ENCODE measurements at regions not wholly inside any gene's neighbourhood (a gene's known extent, or its start where the extent isn't known, plus 50 kb on each side); places are given as distances from the start of the nearest gene placed in this dataset.
A peak's percentile ranks its signal among the peaks of the same experiment; 100 is the strongest.

DNA sequence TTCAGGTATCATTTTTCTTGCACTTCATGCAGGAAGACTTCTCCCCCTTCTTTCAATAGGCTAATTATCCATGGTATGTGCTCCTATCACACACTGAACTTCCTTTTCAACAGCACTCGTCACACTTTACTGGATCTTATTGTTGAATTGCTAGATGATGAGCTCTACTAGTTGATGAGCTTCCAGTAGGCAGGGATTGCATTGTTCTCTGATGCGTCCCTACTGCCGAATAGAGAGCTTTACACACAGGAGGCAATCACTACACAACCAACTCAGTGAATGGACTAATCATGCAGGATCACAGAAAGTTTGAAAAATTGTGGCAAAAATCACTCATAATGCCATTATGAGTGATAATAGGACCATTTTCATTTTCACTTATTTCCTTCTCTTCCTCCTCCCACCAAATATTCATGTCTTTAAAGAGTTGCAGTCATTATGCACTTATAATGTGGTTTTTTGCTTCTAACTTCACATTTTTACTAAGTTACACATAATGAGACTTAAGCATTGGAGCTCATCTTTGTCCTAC, 128.1 kb upstream of the ZNF648 start:
- TF ChIP-seq EZH2 (IDR thresholded peaks at IDR 0.05; ENCODE audit: low read length): no peak
- TF ChIP-seq, protein P1, sequence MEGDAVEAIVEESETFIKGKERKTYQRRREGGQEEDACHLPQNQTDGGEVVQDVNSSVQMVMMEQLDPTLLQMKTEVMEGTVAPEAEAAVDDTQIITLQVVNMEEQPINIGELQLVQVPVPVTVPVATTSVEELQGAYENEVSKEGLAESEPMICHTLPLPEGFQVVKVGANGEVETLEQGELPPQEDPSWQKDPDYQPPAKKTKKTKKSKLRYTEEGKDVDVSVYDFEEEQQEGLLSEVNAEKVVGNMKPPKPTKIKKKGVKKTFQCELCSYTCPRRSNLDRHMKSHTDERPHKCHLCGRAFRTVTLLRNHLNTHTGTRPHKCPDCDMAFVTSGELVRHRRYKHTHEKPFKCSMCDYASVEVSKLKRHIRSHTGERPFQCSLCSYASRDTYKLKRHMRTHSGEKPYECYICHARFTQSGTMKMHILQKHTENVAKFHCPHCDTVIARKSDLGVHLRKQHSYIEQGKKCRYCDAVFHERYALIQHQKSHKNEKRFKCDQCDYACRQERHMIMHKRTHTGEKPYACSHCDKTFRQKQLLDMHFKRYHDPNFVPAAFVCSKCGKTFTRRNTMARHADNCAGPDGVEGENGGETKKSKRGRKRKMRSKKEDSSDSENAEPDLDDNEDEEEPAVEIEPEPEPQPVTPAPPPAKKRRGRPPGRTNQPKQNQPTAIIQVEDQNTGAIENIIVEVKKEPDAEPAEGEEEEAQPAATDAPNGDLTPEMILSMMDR (optimal IDR thresholded peaks at IDR 0.05 in 1 of 3, IDR thresholded peaks at IDR 0.05 in 1 of 3, conservative IDR thresholded peaks at IDR 0.05 in 1 of 3; ENCODE audit: extremely low read depth in 1 of 3, insufficient read depth in 2 of 3, low read length in 3 of 3): no peak
- Histone ChIP-seq H4K20me1 (ENCODE audit: control insufficient read depth, extremely low read depth, insufficient read depth, low read length) (no peaks in the 10 kb centered on the region), H3K4me2 (ENCODE audit: control insufficient read depth, extremely low read depth, insufficient read depth, low read depth, low read length) (no peak overlapping the region), H3K36me3 (ENCODE audit: control insufficient read depth in 2 of 2, extremely low read depth in 1 of 2, insufficient read depth in 2 of 2, low read length in 2 of 2) (no peaks in the 10 kb centered on the region), H3K4me1 (ENCODE audit: control insufficient read depth, extremely low read depth, insufficient read depth, low read length) (peaks cover 23% of the 10 kb centered on the region), H3K9me3 (ENCODE audit: control insufficient read depth, low read depth, low read length) (no peaks in the 10 kb centered on the region), H3K4me3 (ENCODE audit: control insufficient read depth in 2 of 3, extremely low read depth in 1 of 3, insufficient read depth in 2 of 3, low read depth in 1 of 3, low read length in 3 of 3) (no peak overlapping the region), H3K9ac (ENCODE audit: control insufficient read depth, extremely low read depth, insufficient read depth, low read length) (no peak overlapping the region), H2AFZ (ENCODE audit: control insufficient read depth, low read length) (no peak overlapping the region), H3K27me3 (ENCODE audit: control insufficient read depth, extremely low read depth, insufficient read depth, low read length) (no peaks in the 10 kb centered on the region), H3K79me2 (ENCODE audit: control insufficient read depth, insufficient read depth, low read length) (no peaks in the 10 kb centered on the region), H3K27ac (ENCODE audit: control insufficient read depth, insufficient read depth, low read length) (no peak overlapping the region), H3K9me1 (ENCODE audit: control insufficient read depth, extremely low read depth, insufficient read depth, low read length) (no peaks in the 10 kb centered on the region)
- dilution Hi-C loops (cut with MboI; ENCODE audit: extremely low pct_ligation_motif_present, low sequenced_read_pairs): no loop called here
- DNase-seq (ENCODE audit: low read depth, low spot score) (no peak), FAIRE-seq (no peak)

- no peaks in the 10 kb centered on the region for H4K20me1 ChIP-seq (ENCODE audit: control insufficient read depth, extremely low read depth, insufficient read depth, low read length)
- peak overlapping the region; percentile 66 for H3K27ac ChIP-seq (ENCODE audit: control insufficient read depth, insufficient read depth, low read length)
- no peaks in the 10 kb centered on the region for H3K79me2 ChIP-seq (ENCODE audit: control insufficient read depth, insufficient read depth, low read length)
- H3K4me1 ChIP-seq (ENCODE audit: control insufficient read depth, extremely low read depth, insufficient read depth, low read length): peaks cover 23% of the 10 kb centered on the region
- H3K4me2 ChIP-seq (ENCODE audit: control insufficient read depth, extremely low read depth, insufficient read depth, low read depth, low read length): peak overlapping the region; percentile 57
- peak overlapping the region; percentile 45 for H2AFZ ChIP-seq (ENCODE audit: control insufficient read depth, low read length)
- DNase-seq (ENCODE audit: low read depth, low spot score): no peak
- no peak overlapping the region for H3K4me3 ChIP-seq (ENCODE audit: control insufficient read depth in 2 of 3, extremely low read depth in 1 of 3, insufficient read depth in 2 of 3, low read depth in 1 of 3, low read length in 3 of 3)
- no peaks in the 10 kb centered on the region for H3K9me3 ChIP-seq (ENCODE audit: control insufficient read depth, low read depth, low read length)
- H3K9me1 ChIP-seq (ENCODE audit: control insufficient read depth, extremely low read depth, insufficient read depth, low read length): no peaks in the 10 kb centered on the region
- TF ChIP-seq EZH2 (IDR thresholded peaks at IDR 0.05; ENCODE audit: low read length): no peak
- TF ChIP-seq, protein P1 (optimal IDR thresholded peaks at IDR 0.05 in 1 of 3, IDR thresholded peaks at IDR 0.05 in 1 of 3, conservative IDR thresholded peaks at IDR 0.05 in 1 of 3; ENCODE audit: extremely low read depth in 1 of 3, insufficient read depth in 2 of 3, low read length in 3 of 3): no peak
- no peaks in the 10 kb centered on the region for H3K36me3 ChIP-seq (ENCODE audit: control insufficient read depth in 2 of 2, extremely low read depth in 1 of 2, insufficient read depth in 2 of 2, low read length in 2 of 2)
- no peak overlapping the region for H3K9ac ChIP-seq (ENCODE audit: control insufficient read depth, extremely low read depth, insufficient read depth, low read length)
- no peaks in the 10 kb centered on the region for H3K27me3 ChIP-seq (ENCODE audit: control insufficient read depth, extremely low read depth, insufficient read depth, low read length)
- dilution Hi-C loops (cut with MboI; ENCODE audit: extremely low pct_ligation_motif_present, low sequenced_read_pairs): no loop called here
- FAIRE-seq: no peak
Observed at GRCh38 chr1:182186757-182187146, 125.2 kb upstream of the ZNF648 start.

All from keratinocyte (primary cell).